Stomach smooth muscle (tissue), 2 donors: ENCODE measurements at regions not wholly inside any gene's neighbourhood (a gene's known extent, or its start where the extent isn't known, plus 50 kb on each side); places are given as distances from the start of the nearest gene placed in this dataset.

Experiments used
- H3K27ac ChIP-seq: one replicate; pipeline ENCODE4 v1.7.0; 2013; ENCODE audit warnings: mild to moderate bottlenecking, low read length, inconsistent platforms
- H3K27me3 ChIP-seq, 2 donors: one replicate each; pipeline ENCODE4 v1.7.0; 2013; ENCODE audit warnings: low read length in 2 of 2; ENCODE audit not compliant: insufficient read depth in 2 of 2, control insufficient read depth in 1 of 2
- H3K36me3 ChIP-seq, 2 donors: one replicate each; pipeline ENCODE4 v1.7.0; 2013; ENCODE audit warnings: low read length in 2 of 2; ENCODE audit not compliant: control insufficient read depth in 2 of 2, insufficient read depth in 2 of 2
- H3K4me1 ChIP-seq: one replicate; pipeline ENCODE4 v1.7.0; 2013; ENCODE audit warnings: low read length; ENCODE audit not compliant: control insufficient read depth, insufficient read depth
- H3K4me3 ChIP-seq, 2 donors: one replicate each; pipeline ENCODE4 v1.7.0; 2013; ENCODE audit warnings: low read length in 2 of 2
- H3K9ac ChIP-seq, 2 donors: one replicate each; pipeline ENCODE4 v1.7.0; 2013; ENCODE audit warnings: low read length in 2 of 2, mild to moderate bottlenecking in 1 of 2
- H3K9me3 ChIP-seq, 2 donors: one replicate each; pipeline ENCODE4 v1.7.0; 2013; ENCODE audit warnings: low read length in 2 of 2; ENCODE audit not compliant: control insufficient read depth in 2 of 2
- donor health status: healthy.
- donor health status: Pancreatic carcinoma.

GRCh38 chr2:150417278-150417677 lies 70.2 kb downstream of the RND3 start:
- Histone ChIP-seq H3K4me1 (no peaks in the 10 kb centered on the region), H3K9ac (no peak overlapping the region), H3K36me3 (no peaks in the 10 kb centered on the region), H3K27me3 (no peaks in the 10 kb centered on the region), H3K27ac (no peak overlapping the region), H3K4me3 (no peak overlapping the region), H3K9me3 (no peaks in the 10 kb centered on the region)

- H3K9me3 ChIP-seq = no peaks in the 10 kb centered on the region
- no peak overlapping the region for H3K4me3 ChIP-seq
- H3K27ac ChIP-seq = no peak overlapping the region
- no peaks in the 10 kb centered on the region for H3K27me3 ChIP-seq
- no peaks in the 10 kb centered on the region for H3K4me1 ChIP-seq
- no peaks in the 10 kb centered on the region for H3K36me3 ChIP-seq
- H3K9ac ChIP-seq = no peak overlapping the region
Measured at GRCh38 chr2:150415022-150415421, 72.4 kb downstream of the RND3 start.

GRCh38 chr2:150413910-150414309 lies 73.6 kb downstream of the RND3 start:
- H3K4me1 ChIP-seq = no peaks in the 10 kb centered on the region
- no peaks in the 10 kb centered on the region for H3K9me3 ChIP-seq
- no peaks in the 10 kb centered on the region for H3K36me3 ChIP-seq
- no peak overlapping the region for H3K4me3 ChIP-seq
- no peak overlapping the region for H3K27ac ChIP-seq
- no peaks in the 10 kb centered on the region for H3K27me3 ChIP-seq
- no peak overlapping the region for H3K9ac ChIP-seq

- Histone ChIP-seq H3K27me3 (no peaks in the 10 kb centered on the region), H3K4me3 (no peak overlapping the region), H3K27ac (no peak overlapping the region), H3K4me1 (no peaks in the 10 kb centered on the region), H3K9ac (no peak overlapping the region), H3K9me3 (no peaks in the 10 kb centered on the region), H3K36me3 (no peaks in the 10 kb centered on the region)
Measured at GRCh38 chr2:150413366-150413765, 74.1 kb downstream of the RND3 start.

- H3K36me3 ChIP-seq = no peaks in the 10 kb centered on the region
- no peaks in the 10 kb centered on the region for H3K27me3 ChIP-seq
- no peak overlapping the region for H3K9ac ChIP-seq
- H3K4me3 ChIP-seq = no peak overlapping the region
- no peak overlapping the region for H3K27ac ChIP-seq
- H3K9me3 ChIP-seq = no peaks in the 10 kb centered on the region
- H3K4me1 ChIP-seq = no peaks in the 10 kb centered on the region
Measured at GRCh38 chr2:150410809-150411208, 76.7 kb downstream of the RND3 start.

GRCh38 chr2:150409196-150409595 lies 78.3 kb downstream of the RND3 start:
- H3K9me3 ChIP-seq = no peaks in the 10 kb centered on the region
- no peak overlapping the region for H3K27ac ChIP-seq
- H3K4me1 ChIP-seq = no peaks in the 10 kb centered on the region
- no peak overlapping the region for H3K4me3 ChIP-seq
- H3K27me3 ChIP-seq = no peaks in the 10 kb centered on the region
- H3K36me3 ChIP-seq = no peaks in the 10 kb centered on the region
- H3K9ac ChIP-seq = no peak overlapping the region

- H3K36me3 ChIP-seq = no peaks in the 10 kb centered on the region
Measured at GRCh38 chr2:150404147-150404546, 83.3 kb downstream of the RND3 start.

GRCh38 chr2:150403457-150403856 lies 84.0 kb downstream of the RND3 start:
- H3K4me3 ChIP-seq = peak overlapping the region; percentile 6 to 54

More at GRCh38 chr2:150404147-150404546, 83.3 kb downstream of the RND3 start:
- peak overlapping the region; percentile 6 to 54 for H3K4me3 ChIP-seq
- H3K4me1 ChIP-seq = no peaks in the 10 kb centered on the region
- no peak overlapping the region for H3K27ac ChIP-seq
- H3K9ac ChIP-seq = peak overlapping the region in 1 of 2 donors; percentile 42
- H3K27me3 ChIP-seq = no peaks in the 10 kb centered on the region
- no peaks in the 10 kb centered on the region for H3K9me3 ChIP-seq

GRCh38 chr2:150402953-150403352 lies 84.5 kb downstream of the RND3 start:
- H3K36me3 ChIP-seq = no peaks in the 10 kb centered on the region
- no peaks in the 10 kb centered on the region for H3K4me1 ChIP-seq
- no peaks in the 10 kb centered on the region for H3K9me3 ChIP-seq
- H3K9ac ChIP-seq = no peak overlapping the region
- no peaks in the 10 kb centered on the region for H3K27me3 ChIP-seq
- no peak overlapping the region for H3K4me3 ChIP-seq
- no peak overlapping the region for H3K27ac ChIP-seq

More at GRCh38 chr2:150403457-150403856, 84.0 kb downstream of the RND3 start:
- Histone ChIP-seq H3K27me3 (no peaks in the 10 kb centered on the region), H3K36me3 (no peaks in the 10 kb centered on the region), H3K4me1 (no peaks in the 10 kb centered on the region), H3K9me3 (no peaks in the 10 kb centered on the region), H3K9ac (peak overlapping the region in 1 of 2 donors; percentile 42), H3K27ac (no peak overlapping the region)

GRCh38 chr2:150400849-150401248 lies 86.6 kb downstream of the RND3 start:
- H3K4me1 ChIP-seq = no peaks in the 10 kb centered on the region
- H3K36me3 ChIP-seq = no peaks in the 10 kb centered on the region
- H3K9ac ChIP-seq = no peak overlapping the region
- H3K27ac ChIP-seq = no peak overlapping the region
- no peak overlapping the region for H3K4me3 ChIP-seq
- no peaks in the 10 kb centered on the region for H3K27me3 ChIP-seq
- no peaks in the 10 kb centered on the region for H3K9me3 ChIP-seq

- no peaks in the 10 kb centered on the region for H3K4me1 ChIP-seq
- H3K36me3 ChIP-seq = no peaks in the 10 kb centered on the region
- no peak overlapping the region for H3K27ac ChIP-seq
- H3K4me3 ChIP-seq = no peak overlapping the region
- no peak overlapping the region for H3K9ac ChIP-seq
- H3K27me3 ChIP-seq = no peaks in the 10 kb centered on the region
- H3K9me3 ChIP-seq = no peaks in the 10 kb centered on the region
Measured at GRCh38 chr2:150392614-150393013, 94.9 kb downstream of the RND3 start.
